ENCODE measurements at regions not wholly inside any gene's neighbourhood (a gene's known extent, or its start where the extent isn't known, plus 50 kb on each side); places are given as distances from the start of the nearest gene placed in this dataset.
"Not testable (repeated sequence)": the region's sequence is repeated elsewhere in the genome, so short reads cannot be mapped to it uniquely, and the experiment has no call there.

- no peak for DNase-seq
Measured at GRCh38 chr1:60639287-60639686, 443.1 kb upstream of the NFIA start.

- no peak for DNase-seq
Measured at GRCh38 chr1:60637651-60638050, 444.7 kb upstream of the NFIA start.

GRCh38 chr1:60636946-60637345, 445.4 kb upstream of the NFIA start:
- no peak for DNase-seq

- no peak for DNase-seq
Measured at GRCh38 chr1:60634106-60634505, 448.3 kb upstream of the NFIA start.

GRCh38 chr1:60622486-60622885, 459.9 kb upstream of the NFIA start:
- no peak for DNase-seq

GRCh38 chr1:60621368-60621851, 461.0 kb upstream of the NFIA start:
- no peak for DNase-seq

GRCh38 chr1:60620087-60620486, 462.3 kb upstream of the NFIA start:
- DNase-seq, result no peak

- DNase-seq, result no peak
Measured at GRCh38 chr1:60619581-60619980, 462.8 kb upstream of the NFIA start.

GRCh38 chr1:60615666-60616065, 466.7 kb upstream of the NFIA start:
- no peak for DNase-seq

- DNase-seq, result no peak
Measured at GRCh38 chr1:60612790-60613189, 469.6 kb upstream of the NFIA start.

- DNase-seq, result not testable (repeated sequence)
Measured at GRCh38 chr1:60606921-60607320, 475.4 kb upstream of the NFIA start.

GRCh38 chr1:60600532-60600931, 481.8 kb upstream of the NFIA start:
- DNase-seq, result no peak

GRCh38 chr1:60599574-60599973, 482.8 kb upstream of the NFIA start:
- no peak for DNase-seq

- DNase-seq, result no peak
Measured at GRCh38 chr1:60598041-60598910, 484.1 kb upstream of the NFIA start.

- DNase-seq, result no peak
Measured at GRCh38 chr1:60596791-60597750, 485.3 kb upstream of the NFIA start.

GRCh38 chr1:60591583-60591982, 490.8 kb upstream of the NFIA start:
- no peak for DNase-seq

- no peak for DNase-seq
Measured at GRCh38 chr1:60589916-60590315, 492.4 kb upstream of the NFIA start.

- no peak for DNase-seq
Measured at GRCh38 chr1:60589046-60589748, 493.2 kb upstream of the NFIA start.

- no peak for DNase-seq
Measured at GRCh38 chr1:60584371-60584770, 498.0 kb upstream of the NFIA start.

- DNase-seq, result no peak
Measured at GRCh38 chr1:60583696-60584095, 498.7 kb upstream of the NFIA start.

GRCh38 chr1:60581455-60582220, 500.7 kb upstream of the NFIA start:
- DNase-seq, result no peak

- no peak for DNase-seq
Measured at GRCh38 chr1:60577029-60577428, 503.5 kb upstream of the C1orf87 start.

Data from activated CD4-positive, alpha-beta T cell treated with anti-CD3 and anti-CD28 coated beads, Interleukin-2, amount 50 U/mL, for 1 hour (primary cell).